Fibroblast of upper back skin (primary cell): ENCODE measurements at regions not wholly inside any gene's neighbourhood (a gene's known extent, or its start where the extent isn't known, plus 50 kb on each side); places are given as distances from the start of the nearest gene placed in this dataset.

Experiments used
- DNase-seq: peaks from one replicate; pipeline ENCODE4 v3.0.0-alpha.2; 2013

- peak; percentile 83 for DNase-seq
These were observed 53.8 kb upstream of the PSEN2 start for GRCh38 chr1:226816576-226816975.

- peak; percentile 58 for DNase-seq
These were observed 55.5 kb upstream of the PSEN2 start for GRCh38 chr1:226814751-226815537.

GRCh38 chr1:226813671-226814591 is 56.5 kb upstream of the PSEN2 start:
- no peak for DNase-seq

- DNase-seq: no peak
These were observed 59.7 kb upstream of the PSEN2 start for GRCh38 chr1:226810681-226811080.

- DNase-seq: peak; percentile 27
These were observed 60.4 kb upstream of the PSEN2 start for GRCh38 chr1:226809785-226810571.

- DNase-seq: no peak
These were observed 61.9 kb upstream of the PSEN2 start for GRCh38 chr1:226808501-226808900.

GRCh38 chr1:226806988-226807387 is 63.4 kb upstream of the PSEN2 start:
- no peak for DNase-seq

- no peak for DNase-seq
These were observed 65.3 kb upstream of the PSEN2 start for GRCh38 chr1:226804907-226805759.

GRCh38 chr1:226800763-226801380 is 61.8 kb upstream of the ITPKB start:
- no peak for DNase-seq

GRCh38 chr1:226799634-226800281 is 60.7 kb upstream of the ITPKB start:
- no peak for DNase-seq

GRCh38 chr1:226798427-226799411 is 59.6 kb upstream of the ITPKB start:
- DNase-seq: no peak

GRCh38 chr1:226797151-226797550 is 58.1 kb upstream of the ITPKB start:
- DNase-seq: no peak

- DNase-seq: no peak
These were observed 54.7 kb upstream of the ITPKB start for GRCh38 chr1:226793620-226794276.

GRCh38 chr1:226792368-226792767 is 53.3 kb upstream of the ITPKB start:
- no peak for DNase-seq

- no peak for DNase-seq
These were observed 51.6 kb upstream of the ITPKB start for GRCh38 chr1:226790545-226791181.

GRCh38 chr1:226788965-226789364 is 49.9 kb upstream of the ITPKB start:
- no peak for DNase-seq
